ENCODE measurements at regions not wholly inside any gene's neighbourhood (a gene's known extent, or its start where the extent isn't known, plus 50 kb on each side); places are given as distances from the start of the nearest gene placed in this dataset.

DNA sequence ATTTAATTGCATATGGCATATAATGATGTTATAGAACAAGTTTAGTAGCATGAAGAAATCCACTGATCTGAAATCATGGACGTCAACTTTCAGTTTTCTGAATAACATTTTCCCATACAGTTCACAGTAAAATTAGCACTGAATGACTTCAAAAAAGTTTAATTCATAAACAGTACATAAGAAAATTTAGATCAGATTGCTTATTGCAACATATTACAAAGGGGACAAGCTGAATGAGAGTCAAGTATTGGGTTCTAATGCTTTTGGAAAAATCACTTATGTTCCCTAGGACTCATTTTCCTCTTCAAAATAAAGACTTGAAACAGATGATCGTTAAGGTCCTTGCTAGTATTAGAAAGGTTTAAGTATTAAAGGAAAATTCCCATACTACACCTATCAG lies 898.3 kb upstream of the INTU start:
- no peaks in the 10 kb centered on the region for H3K36me3 ChIP-seq (ENCODE audit: insufficient read depth, low read length)
- no peak overlapping the region for H3K27ac ChIP-seq (ENCODE audit: low read length)
- H2AFZ ChIP-seq (ENCODE audit: low read length): no peak overlapping the region
- no peak for DNase-seq
- no peak overlapping the region for H3K4me3 ChIP-seq (ENCODE audit: low read length)
- H3K9me3 ChIP-seq (ENCODE audit: low read length): peaks cover 16% of the 10 kb centered on the region
- H3K4me2 ChIP-seq (ENCODE audit: low read depth, low read length, poor library complexity, severe bottlenecking): no peak overlapping the region
- no peaks in the 10 kb centered on the region for H3K79me2 ChIP-seq (ENCODE audit: low read length)
- no peak overlapping the region for H3K9ac ChIP-seq (ENCODE audit: low read length)
- no peaks in the 10 kb centered on the region for H4K20me1 ChIP-seq (ENCODE audit: insufficient read depth, low read depth, low read length)
- H3K27me3 ChIP-seq (ENCODE audit: low read length): no peaks in the 10 kb centered on the region
- no peaks in the 10 kb centered on the region for H3K9me2 ChIP-seq (replicated peaks; ENCODE audit: insufficient read depth, low read length)
- H3K4me1 ChIP-seq (ENCODE audit: low read length): no peaks in the 10 kb centered on the region

- H3K9ac ChIP-seq (ENCODE audit: low read length): no peak overlapping the region
- no peaks in the 10 kb centered on the region for H4K20me1 ChIP-seq (ENCODE audit: insufficient read depth, low read depth, low read length)
- H3K36me3 ChIP-seq (ENCODE audit: insufficient read depth, low read length): no peaks in the 10 kb centered on the region
- H3K27me3 ChIP-seq (ENCODE audit: low read length): no peaks in the 10 kb centered on the region
- H3K9me2 ChIP-seq (replicated peaks; ENCODE audit: insufficient read depth, low read length): no peaks in the 10 kb centered on the region
- no peak overlapping the region for H3K4me3 ChIP-seq (ENCODE audit: low read length)
- DNase-seq: no peak
- no peak overlapping the region for H2AFZ ChIP-seq (ENCODE audit: low read length)
- no peak overlapping the region for H3K27ac ChIP-seq (ENCODE audit: low read length)
- no peak overlapping the region for H3K4me2 ChIP-seq (ENCODE audit: low read depth, low read length, poor library complexity, severe bottlenecking)
- H3K4me1 ChIP-seq (ENCODE audit: low read length): no peaks in the 10 kb centered on the region
- peaks cover 12% of the 10 kb centered on the region for H3K9me3 ChIP-seq (ENCODE audit: low read length)
- H3K79me2 ChIP-seq (ENCODE audit: low read length): no peaks in the 10 kb centered on the region
Measured at GRCh38 chr4:126735294-126736132, 897.2 kb upstream of the INTU start.

GRCh38 chr4:126736133-126736518 lies 896.6 kb upstream of the INTU start:
- H3K27me3 ChIP-seq (ENCODE audit: low read length): no peaks in the 10 kb centered on the region
- H3K4me1 ChIP-seq (ENCODE audit: low read length): no peaks in the 10 kb centered on the region
- H3K79me2 ChIP-seq (ENCODE audit: low read length): no peaks in the 10 kb centered on the region
- no peak overlapping the region for H3K9ac ChIP-seq (ENCODE audit: low read length)
- no peak overlapping the region for H2AFZ ChIP-seq (ENCODE audit: low read length)
- H3K4me2 ChIP-seq (ENCODE audit: low read depth, low read length, poor library complexity, severe bottlenecking): no peak overlapping the region
- H3K9me3 ChIP-seq (ENCODE audit: low read length): peaks cover 18% of the 10 kb centered on the region
- no peaks in the 10 kb centered on the region for H3K9me2 ChIP-seq (replicated peaks; ENCODE audit: insufficient read depth, low read length)
- H4K20me1 ChIP-seq (ENCODE audit: insufficient read depth, low read depth, low read length): no peaks in the 10 kb centered on the region
- no peaks in the 10 kb centered on the region for H3K36me3 ChIP-seq (ENCODE audit: insufficient read depth, low read length)
- H3K27ac ChIP-seq (ENCODE audit: low read length): no peak overlapping the region
- no peak overlapping the region for H3K4me3 ChIP-seq (ENCODE audit: low read length)
- no peak for DNase-seq

DNA sequence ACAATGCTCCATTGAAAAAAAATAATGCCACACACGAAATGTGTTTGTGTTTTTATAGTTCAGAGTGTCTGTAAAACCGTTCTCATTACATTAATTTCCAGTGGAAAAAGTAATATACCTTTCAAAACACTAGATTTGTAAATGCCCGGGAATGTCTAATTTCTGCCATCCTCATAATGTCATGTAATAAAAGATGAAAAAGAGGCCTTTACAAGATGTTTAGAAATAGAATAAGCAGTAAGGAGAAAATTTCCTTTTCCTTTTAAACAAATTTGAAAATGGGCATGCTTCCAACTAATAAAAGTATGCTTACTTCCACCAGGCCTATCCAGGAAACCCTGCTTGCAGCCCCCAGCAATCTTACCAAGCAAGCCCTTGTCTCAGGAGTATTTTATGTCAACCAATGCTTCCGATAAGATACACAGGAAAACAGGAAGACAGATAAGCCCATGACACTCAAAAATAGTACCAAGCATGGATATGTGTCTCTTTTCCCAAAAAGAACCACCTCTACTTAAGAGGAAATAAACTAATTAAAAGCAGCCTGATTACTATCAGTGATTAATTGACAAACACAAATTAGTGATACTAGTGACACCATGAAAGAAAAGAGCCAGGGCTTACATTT lies 894.7 kb upstream of the INTU start:
- Histone ChIP-seq H3K9ac (ENCODE audit: low read length) (no peak overlapping the region), H3K9me2 (replicated peaks; ENCODE audit: insufficient read depth, low read length) (no peaks in the 10 kb centered on the region), H4K20me1 (ENCODE audit: insufficient read depth, low read depth, low read length) (no peaks in the 10 kb centered on the region), H3K4me2 (ENCODE audit: low read depth, low read length, poor library complexity, severe bottlenecking) (no peak overlapping the region), H3K4me3 (ENCODE audit: low read length) (no peak overlapping the region), H3K36me3 (ENCODE audit: insufficient read depth, low read length) (no peaks in the 10 kb centered on the region), H3K27ac (ENCODE audit: low read length) (no peak overlapping the region), H3K79me2 (ENCODE audit: low read length) (no peaks in the 10 kb centered on the region), H3K9me3 (ENCODE audit: low read length) (peaks cover 18% of the 10 kb centered on the region), H2AFZ (ENCODE audit: low read length) (no peak overlapping the region), H3K27me3 (ENCODE audit: low read length) (no peaks in the 10 kb centered on the region), H3K4me1 (ENCODE audit: low read length) (no peaks in the 10 kb centered on the region)
- DNase-seq: no peak

- Histone ChIP-seq H3K27me3 (ENCODE audit: low read length) (no peaks in the 10 kb centered on the region), H3K4me2 (ENCODE audit: low read depth, low read length, poor library complexity, severe bottlenecking) (no peak overlapping the region), H3K9me3 (ENCODE audit: low read length) (peaks cover 21% of the 10 kb centered on the region), H3K9ac (ENCODE audit: low read length) (no peak overlapping the region), H3K4me3 (ENCODE audit: low read length) (no peak overlapping the region), H3K4me1 (ENCODE audit: low read length) (no peaks in the 10 kb centered on the region), H3K9me2 (replicated peaks; ENCODE audit: insufficient read depth, low read length) (no peaks in the 10 kb centered on the region), H3K79me2 (ENCODE audit: low read length) (no peaks in the 10 kb centered on the region), H3K27ac (ENCODE audit: low read length) (no peak overlapping the region), H2AFZ (ENCODE audit: low read length) (no peak overlapping the region), H4K20me1 (ENCODE audit: insufficient read depth, low read depth, low read length) (no peaks in the 10 kb centered on the region), H3K36me3 (ENCODE audit: insufficient read depth, low read length) (no peaks in the 10 kb centered on the region)
- DNase-seq: no peak
Measured at GRCh38 chr4:126738527-126738923, 894.2 kb upstream of the INTU start.

DNA sequence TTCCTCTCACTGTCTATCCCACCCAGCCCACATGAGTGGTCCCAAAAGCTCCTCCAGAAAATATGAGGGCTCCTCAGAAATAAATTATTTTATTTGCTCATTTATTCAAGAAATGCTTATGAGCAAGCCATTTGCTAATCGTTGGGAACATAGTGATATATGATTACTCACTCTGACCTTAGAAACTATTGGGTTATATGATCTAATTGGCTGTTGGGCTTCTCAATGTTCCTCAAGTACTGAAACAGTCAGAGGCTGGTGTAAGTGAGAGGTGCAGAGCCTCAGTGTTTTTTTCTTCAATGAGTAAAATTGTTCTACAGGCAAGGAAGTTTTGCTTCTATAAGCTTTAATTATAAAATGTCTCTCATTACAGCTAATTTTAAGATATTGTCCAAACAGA lies 893.8 kb upstream of the INTU start:
- H3K27ac ChIP-seq (ENCODE audit: low read length): no peak overlapping the region
- H3K9me2 ChIP-seq (replicated peaks; ENCODE audit: insufficient read depth, low read length): no peaks in the 10 kb centered on the region
- H3K4me1 ChIP-seq (ENCODE audit: low read length): no peaks in the 10 kb centered on the region
- no peaks in the 10 kb centered on the region for H3K79me2 ChIP-seq (ENCODE audit: low read length)
- no peaks in the 10 kb centered on the region for H3K27me3 ChIP-seq (ENCODE audit: low read length)
- no peak overlapping the region for H3K4me2 ChIP-seq (ENCODE audit: low read depth, low read length, poor library complexity, severe bottlenecking)
- H4K20me1 ChIP-seq (ENCODE audit: insufficient read depth, low read depth, low read length): no peaks in the 10 kb centered on the region
- no peak for DNase-seq
- H3K9me3 ChIP-seq (ENCODE audit: low read length): peaks cover 25% of the 10 kb centered on the region
- no peak overlapping the region for H3K4me3 ChIP-seq (ENCODE audit: low read length)
- no peak overlapping the region for H2AFZ ChIP-seq (ENCODE audit: low read length)
- H3K36me3 ChIP-seq (ENCODE audit: insufficient read depth, low read length): no peaks in the 10 kb centered on the region
- no peak overlapping the region for H3K9ac ChIP-seq (ENCODE audit: low read length)

GRCh38 chr4:126740687-126741086 lies 892.1 kb upstream of the INTU start:
- Histone ChIP-seq H4K20me1 (ENCODE audit: insufficient read depth, low read depth, low read length) (no peaks in the 10 kb centered on the region), H2AFZ (ENCODE audit: low read length) (no peak overlapping the region), H3K9ac (ENCODE audit: low read length) (no peak overlapping the region), H3K79me2 (ENCODE audit: low read length) (no peaks in the 10 kb centered on the region), H3K4me2 (ENCODE audit: low read depth, low read length, poor library complexity, severe bottlenecking) (no peak overlapping the region), H3K27ac (ENCODE audit: low read length) (no peak overlapping the region), H3K9me3 (ENCODE audit: low read length) (peaks cover 26% of the 10 kb centered on the region), H3K36me3 (ENCODE audit: insufficient read depth, low read length) (no peaks in the 10 kb centered on the region), H3K4me1 (ENCODE audit: low read length) (no peaks in the 10 kb centered on the region), H3K9me2 (replicated peaks; ENCODE audit: insufficient read depth, low read length) (no peaks in the 10 kb centered on the region), H3K27me3 (ENCODE audit: low read length) (no peaks in the 10 kb centered on the region), H3K4me3 (ENCODE audit: low read length) (no peak overlapping the region)
- no peak for DNase-seq

- no peaks in the 10 kb centered on the region for H3K4me1 ChIP-seq (ENCODE audit: low read length)
- H3K9me2 ChIP-seq (replicated peaks; ENCODE audit: insufficient read depth, low read length): no peaks in the 10 kb centered on the region
- H3K27me3 ChIP-seq (ENCODE audit: low read length): no peaks in the 10 kb centered on the region
- no peak for DNase-seq
- H2AFZ ChIP-seq (ENCODE audit: low read length): no peak overlapping the region
- no peak overlapping the region for H3K27ac ChIP-seq (ENCODE audit: low read length)
- H3K9ac ChIP-seq (ENCODE audit: low read length): no peak overlapping the region
- H4K20me1 ChIP-seq (ENCODE audit: insufficient read depth, low read depth, low read length): no peaks in the 10 kb centered on the region
- H3K79me2 ChIP-seq (ENCODE audit: low read length): no peaks in the 10 kb centered on the region
- no peak overlapping the region for H3K4me2 ChIP-seq (ENCODE audit: low read depth, low read length, poor library complexity, severe bottlenecking)
- H3K36me3 ChIP-seq (ENCODE audit: insufficient read depth, low read length): no peaks in the 10 kb centered on the region
- H3K4me3 ChIP-seq (ENCODE audit: low read length): no peak overlapping the region
- H3K9me3 ChIP-seq (ENCODE audit: low read length): peaks cover 26% of the 10 kb centered on the region
Measured at GRCh38 chr4:126742048-126742447, 890.7 kb upstream of the INTU start.

Measured in Karpas-422 (cell line).